Parathyroid adenoma (tissue), 2 donors: ENCODE measurements at regions not wholly inside any gene's neighbourhood (a gene's known extent, or its start where the extent isn't known, plus 50 kb on each side); places are given as distances from the start of the nearest gene placed in this dataset.

ENCODE experiments used
- H2AFZ ChIP-seq: fragments of 300-600 bp; sonication (generic); one replicate; pipeline ENCODE4 v1.7.0; 2017; ENCODE audit warnings: antibody characterized with exemption, mild to moderate bottlenecking
- H3K27ac ChIP-seq: fragments of 300-600 bp; sonication (generic); one replicate; pipeline ENCODE4 v1.7.0; 2017
- H3K27me3 ChIP-seq: fragments of 300-600 bp; sonication (generic); one replicate; pipeline ENCODE4 v1.7.0; 2017; ENCODE audit warnings: low read length; ENCODE audit not compliant: control insufficient read depth, insufficient read depth
- H3K36me3 ChIP-seq: fragments of 300-600 bp; sonication (generic); one replicate; pipeline ENCODE4 v1.7.0; 2017; ENCODE audit warnings: low read length; ENCODE audit not compliant: control insufficient read depth, insufficient read depth
- H3K4me1 ChIP-seq: fragments of 300-600 bp; sonication (generic); one replicate; pipeline ENCODE4 v1.7.0; 2017; ENCODE audit warnings: control low read depth
- H3K4me2 ChIP-seq: fragments of 300-600 bp; sonication (generic); one replicate; pipeline ENCODE4 v1.7.0; 2017; ENCODE audit warnings: low read length
- H3K4me3 ChIP-seq: fragments of 300-600 bp; sonication (generic); one replicate; pipeline ENCODE4 v1.7.0; 2017; ENCODE audit warnings: low read depth, low read length
- H3K79me2 ChIP-seq: fragments of 300-600 bp; sonication (generic); one replicate; pipeline ENCODE4 v1.7.0; 2017; ENCODE audit warnings: control low read depth
- H3K9ac ChIP-seq: fragments of 300-600 bp; sonication (generic); one replicate; pipeline ENCODE4 v1.7.0; 2017; ENCODE audit warnings: mild to moderate bottlenecking
- H3K9me3 ChIP-seq: fragments of 300-600 bp; sonication (generic); one replicate; pipeline ENCODE4 v1.7.0; 2017; ENCODE audit warnings: low read length; ENCODE audit not compliant: control insufficient read depth
- CTCF ChIP-seq: fragments of 300-600 bp; sonication (generic); IDR thresholded peaks from one replicate; pipeline ENCODE4 v1.7.0; 2017; ENCODE audit warnings: antibody characterized with exemption, mild to moderate bottlenecking
- donor health status: primary hyperparathyroidism.

- Histone ChIP-seq H3K9me3 (no peaks in the 10 kb centered on the region), H3K79me2 (no peaks in the 10 kb centered on the region), H2AFZ (no peak overlapping the region), H3K4me2 (no peak overlapping the region), H3K36me3 (no peaks in the 10 kb centered on the region), H3K4me3 (no peak overlapping the region), H3K27me3 (no peaks in the 10 kb centered on the region), H3K27ac (no peak overlapping the region), H3K4me1 (no peaks in the 10 kb centered on the region), H3K9ac (no peak overlapping the region)
- TF ChIP-seq CTCF, result no peak
Observed at GRCh38 chr4:67084783-67085182, 460.5 kb downstream of the CENPC start.

- no peaks in the 10 kb centered on the region for H3K36me3 ChIP-seq
- no peak overlapping the region for H3K4me3 ChIP-seq
- H3K9me3 ChIP-seq, result no peaks in the 10 kb centered on the region
- no peak overlapping the region for H3K9ac ChIP-seq
- no peaks in the 10 kb centered on the region for H3K27me3 ChIP-seq
- no peak overlapping the region for H3K4me2 ChIP-seq
- no peak overlapping the region for H3K27ac ChIP-seq
- TF ChIP-seq CTCF, result no peak
- H3K79me2 ChIP-seq, result no peaks in the 10 kb centered on the region
- no peaks in the 10 kb centered on the region for H3K4me1 ChIP-seq
- H2AFZ ChIP-seq, result no peak overlapping the region
Observed at GRCh38 chr4:67083496-67083895, 461.8 kb downstream of the CENPC start.

- H3K27me3 ChIP-seq, result no peaks in the 10 kb centered on the region
- H3K9ac ChIP-seq, result no peak overlapping the region
- H3K4me2 ChIP-seq, result no peak overlapping the region
- no peak overlapping the region for H3K4me3 ChIP-seq
- H2AFZ ChIP-seq, result no peak overlapping the region
- no peaks in the 10 kb centered on the region for H3K9me3 ChIP-seq
- no peaks in the 10 kb centered on the region for H3K79me2 ChIP-seq
- H3K36me3 ChIP-seq, result no peaks in the 10 kb centered on the region
- no peak overlapping the region for H3K27ac ChIP-seq
- no peak for TF ChIP-seq CTCF
- H3K4me1 ChIP-seq, result no peaks in the 10 kb centered on the region
Observed at GRCh38 chr4:67082746-67083145, 462.6 kb downstream of the CENPC start.

GRCh38 chr4:67080046-67080557, 465.2 kb downstream of the CENPC start:
- no peak for TF ChIP-seq CTCF
- Histone ChIP-seq H3K4me2 (no peak overlapping the region), H3K27ac (no peak overlapping the region), H2AFZ (no peak overlapping the region), H3K27me3 (no peaks in the 10 kb centered on the region), H3K9ac (no peak overlapping the region), H3K79me2 (no peaks in the 10 kb centered on the region), H3K36me3 (no peaks in the 10 kb centered on the region), H3K4me1 (no peaks in the 10 kb centered on the region), H3K9me3 (no peaks in the 10 kb centered on the region), H3K4me3 (no peak overlapping the region)

- no peak overlapping the region for H3K4me3 ChIP-seq
- no peaks in the 10 kb centered on the region for H3K36me3 ChIP-seq
- TF ChIP-seq CTCF, result no peak
- no peaks in the 10 kb centered on the region for H3K4me1 ChIP-seq
- no peak overlapping the region for H3K4me2 ChIP-seq
- H3K9me3 ChIP-seq, result no peaks in the 10 kb centered on the region
- no peak overlapping the region for H3K27ac ChIP-seq
- H3K79me2 ChIP-seq, result no peaks in the 10 kb centered on the region
- no peak overlapping the region for H2AFZ ChIP-seq
- H3K9ac ChIP-seq, result no peak overlapping the region
- no peaks in the 10 kb centered on the region for H3K27me3 ChIP-seq
Observed at GRCh38 chr4:67071641-67072040, 473.7 kb downstream of the CENPC start.
